GM10266 (cell line): ENCODE measurements at regions not wholly inside any gene's neighbourhood (a gene's known extent, or its start where the extent isn't known, plus 50 kb on each side); places are given as distances from the start of the nearest gene placed in this dataset.

Experiments
- DNase-seq: peaks from one replicate; pipeline ENCODE4 v3.0.0; 2012; ENCODE audit errors: extremely low spot score
- CTCF ChIP-seq: IDR thresholded peaks from 2 replicates; pipeline ENCODE4 v1.5.1; 2012; ENCODE audit warnings: mild to moderate bottlenecking, low read depth; ENCODE audit not compliant: control insufficient read depth, insufficient read depth; ENCODE audit errors: missing control alignments

GRCh38 chr2:109058802-109059201 lies 69.8 kb upstream of the EDAR start:
- no peak for DNase-seq
- no peak for TF ChIP-seq CTCF

DNA sequence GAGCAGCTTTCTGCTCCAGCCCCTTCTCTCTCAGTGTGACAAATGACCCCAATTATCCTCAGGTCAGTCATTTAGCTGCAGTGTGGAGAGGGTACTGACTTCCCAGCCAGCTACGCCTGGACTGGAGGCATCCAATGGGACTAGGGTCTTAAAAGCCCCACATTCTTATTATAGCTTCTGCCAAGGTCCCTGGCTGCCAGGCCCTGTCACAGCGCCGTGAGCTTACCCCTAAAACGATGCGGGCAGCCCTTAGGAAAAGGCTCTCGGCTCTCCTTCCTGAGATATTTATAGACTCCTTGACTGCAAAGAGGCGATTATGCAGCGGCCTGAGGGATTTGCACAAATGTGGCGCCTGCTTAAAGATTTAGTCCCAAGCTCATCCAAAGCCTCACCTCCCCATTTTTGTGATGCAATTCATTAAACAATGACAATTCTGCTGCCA lies 69.2 kb upstream of the EDAR start:
- no peak for TF ChIP-seq CTCF

DNA sequence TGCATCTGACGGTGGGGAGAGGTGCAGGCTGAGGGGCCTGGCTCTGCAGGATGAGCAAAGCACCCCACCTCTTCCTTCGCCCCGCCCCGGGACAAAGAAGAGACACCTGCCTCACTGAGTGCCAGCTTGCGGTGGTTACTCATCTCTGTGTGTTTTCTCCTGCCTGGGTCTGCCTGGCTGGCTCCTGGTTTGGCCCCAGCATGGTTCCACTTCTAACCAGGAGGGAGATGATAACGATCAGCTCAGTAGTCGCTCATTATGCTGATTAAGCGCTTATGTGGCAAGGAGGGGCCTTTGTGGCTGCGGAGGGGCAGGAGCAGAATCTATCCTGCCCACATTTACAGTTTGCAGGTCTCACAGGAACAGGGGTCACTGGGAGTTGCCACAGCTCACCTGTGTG lies 68.7 kb upstream of the EDAR start:
- TF ChIP-seq CTCF: no peak
- no peak for DNase-seq

More for the DNA sequence above, 69.2 kb upstream of the EDAR start:
- DNase-seq: no peak

DNA sequence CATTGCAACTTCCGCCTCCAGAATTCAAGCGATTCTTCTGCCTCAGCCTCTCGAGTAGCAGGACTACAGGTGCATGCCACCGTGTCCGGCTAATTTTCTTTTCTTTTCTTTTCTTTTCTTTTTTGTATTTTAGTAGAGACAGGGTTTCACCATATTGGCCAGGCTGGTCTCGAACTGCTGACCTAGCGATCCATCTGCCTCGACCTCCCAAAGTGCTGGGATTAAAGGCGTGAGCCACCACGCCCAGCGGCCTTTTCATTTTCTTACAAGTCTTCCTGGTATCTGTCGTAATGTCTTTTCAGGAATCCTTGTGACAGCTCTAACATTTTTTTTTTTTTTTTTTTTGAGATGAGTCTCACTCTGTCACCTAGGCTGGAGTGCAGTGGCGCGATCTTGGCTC lies 66.4 kb upstream of the EDAR start:
- no peak for DNase-seq
- no peak for TF ChIP-seq CTCF

DNA sequence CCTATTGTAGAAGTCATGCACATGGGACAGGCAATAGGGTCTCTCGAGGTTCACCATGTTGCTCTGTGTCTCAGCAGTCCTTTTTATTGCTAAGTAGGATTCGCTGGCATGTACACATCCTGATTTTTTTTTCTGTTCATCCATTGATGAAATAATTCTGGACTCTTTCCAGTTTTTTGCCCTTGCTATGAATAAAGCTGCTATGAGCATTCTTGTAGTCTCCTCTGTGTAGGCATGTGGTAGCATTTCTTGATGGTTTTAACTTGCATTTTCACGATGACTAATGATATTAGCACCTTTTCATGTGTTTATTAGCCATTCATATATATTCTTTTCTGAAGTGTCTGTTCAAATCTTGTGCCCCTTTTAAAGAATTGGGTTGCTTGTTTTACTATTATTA lies 65.8 kb upstream of the EDAR start:
- TF ChIP-seq CTCF: no peak
- no peak for DNase-seq

DNA sequence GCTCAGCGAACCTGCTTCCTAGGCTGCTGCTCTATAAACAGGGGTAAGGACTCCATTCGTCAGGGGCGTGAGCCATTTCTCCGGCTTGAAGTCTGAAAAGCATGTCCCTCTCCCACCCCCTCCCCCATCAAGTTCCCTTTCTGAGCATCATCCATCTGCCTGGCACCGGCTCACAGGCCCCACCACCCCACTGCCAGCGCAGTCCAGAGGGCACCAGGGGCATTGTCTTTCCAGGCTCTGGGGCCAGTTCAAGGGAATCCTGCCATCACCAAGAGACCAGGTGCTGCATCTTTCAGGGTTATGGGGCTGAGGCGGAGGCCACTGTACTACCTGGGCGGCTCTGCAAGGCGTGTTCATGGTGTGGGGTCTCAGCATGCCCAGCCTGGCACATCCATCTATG lies 64.7 kb upstream of the EDAR start:
- TF ChIP-seq CTCF: no peak
- DNase-seq: no peak

GRCh38 chr2:109052922-109053321 lies 63.9 kb upstream of the EDAR start:
- peak; percentile 4 for TF ChIP-seq CTCF
- DNase-seq: no peak

GRCh38 chr2:109049022-109049421 lies 60.0 kb upstream of the EDAR start:
- TF ChIP-seq CTCF: no peak

More at GRCh38 chr2:109049022-109049421, 60.0 kb upstream of the EDAR start:
- no peak for DNase-seq
